Sigmoid colon (tissue), 6 donors: ENCODE measurements at regions not wholly inside any gene's neighbourhood (a gene's known extent, or its start where the extent isn't known, plus 50 kb on each side); places are given as distances from the start of the nearest gene placed in this dataset.

Experiments
- DNase-seq: peaks from one replicate; pipeline ENCODE4 v3.0.0-alpha.2; 2019
- H3K27ac ChIP-seq, 4 donors: fragments of 200-600 bp; sonication (generic); one replicate each; pipeline ENCODE4 v1.5.1; 2016 to 2019; ENCODE audit warnings: mild to moderate bottlenecking in 1 of 4
- H3K27me3 ChIP-seq, 3 donors: fragments of 200-600 bp; sonication (generic); one replicate each; pipeline ENCODE4 v1.5.1; 2019; ENCODE audit warnings: mild to moderate bottlenecking in 1 of 3
- H3K36me3 ChIP-seq, 4 donors: fragments of 200-600 bp; sonication (generic); one replicate each; pipeline ENCODE4 v1.5.1; 2016 to 2019
- H3K4me1 ChIP-seq, 4 donors: fragments of 200-600 bp; sonication (generic); one replicate each; pipeline ENCODE4 v1.5.1; 2017 to 2019
- H3K4me3 ChIP-seq, 4 donors: fragments of 200-600 bp; sonication (generic); one replicate each; pipeline ENCODE4 v1.5.1; 2017 to 2019; ENCODE audit warnings: mild to moderate bottlenecking in 2 of 4, moderate library complexity in 1 of 4
- H3K9me3 ChIP-seq, 4 donors: fragments of 200-600 bp in 3 of 4; sonication (generic) in 3 of 4; one replicate each; pipeline versions ENCODE4 v1.5.1 to v1.6.1; 2013 to 2019
- CTCF ChIP-seq, 4 experiments: fragments of 450-650 bp in 3 of 4; fragments of 200-600 bp in 1 of 4; IDR thresholded peaks; one replicate each; pipeline ENCODE4 v1.5.1; 2016 to 2019; ENCODE audit warnings: antibody characterized with exemption in 4 of 4, mild to moderate bottlenecking in 3 of 4, moderate library complexity in 2 of 4
- EP300 ChIP-seq, 4 donors: sonication (generic); formaldehyde crosslinking; IDR thresholded peaks; one replicate each; pipeline ENCODE4 v1.6.1; 2017; ENCODE audit warnings: antibody characterized with exemption in 4 of 4
- POLR2A ChIP-seq, 2 donors: fragments of 450-650 bp; IDR thresholded peaks; one replicate each; pipeline ENCODE4 v1.6.1; 2016; ENCODE audit warnings: antibody characterized with exemption in 2 of 2, mild to moderate bottlenecking in 2 of 2, moderate library complexity in 2 of 2
- POLR2AphosphoS5 ChIP-seq, 4 donors: sonication (generic); formaldehyde crosslinking; IDR thresholded peaks; one replicate each; pipeline ENCODE4 v1.6.1; 2017; ENCODE audit warnings: antibody characterized with exemption in 4 of 4
- WGBS, 2 donors: extraction: QIAGEN DNeasy Blood & Tissue Kit; methylation state at CpG; one replicate each; pipeline ENCODE4 v1.1.7; 2013; 5-methylcytosine and 5-hydroxymethylcytosine counted together
- intact Hi-C: fragments of 100-400 bp; cut with DNase I; formaldehyde crosslinking; loops from one replicate; pipeline ENCODE4 v1.15.1; 2023
- donor health status: healthy with polysubstance abuse.
- donor health status: healthy.

- TF ChIP-seq CTCF (IDR thresholded peaks at IDR 0.05) (no peak), POLR2A (IDR thresholded peaks at IDR 0.05) (no peak)
- no peak overlapping the region for H3K4me3 ChIP-seq
- no peaks in the 10 kb centered on the region for H3K36me3 ChIP-seq
- no peak for DNase-seq
- WGBS, 2 donors = 75 to 85% methylated on average over 2 of the region's 2 CpGs
- no peaks in the 10 kb centered on the region for H3K27me3 ChIP-seq
- H3K4me1 ChIP-seq = no peaks in the 10 kb centered on the region
- intact Hi-C loops = no loop called here
- H3K27ac ChIP-seq = no peak overlapping the region
- no peaks in the 10 kb centered on the region for H3K9me3 ChIP-seq
Observed at GRCh38 chr6:9178071-9178470, 742.7 kb upstream of the SLC35B3 start.

- TF ChIP-seq POLR2AphosphoS5 (IDR thresholded peaks at IDR 0.05) (no peak), EP300 (IDR thresholded peaks at IDR 0.05) (no peak), POLR2A (IDR thresholded peaks at IDR 0.05) (no peak), CTCF (IDR thresholded peaks at IDR 0.05) (no peak)
Observed at GRCh38 chr6:9173229-9173628, 737.9 kb upstream of the SLC35B3 start.

GRCh38 chr6:9172096-9172495, 736.8 kb upstream of the SLC35B3 start:
- H3K9me3 ChIP-seq = no peaks in the 10 kb centered on the region
- no peaks in the 10 kb centered on the region for H3K4me1 ChIP-seq
- H3K36me3 ChIP-seq = no peaks in the 10 kb centered on the region
- DNase-seq = no peak
- no peak overlapping the region for H3K27ac ChIP-seq
- WGBS, 2 donors = 74 to 84% methylated on average over 1 of the region's 1 CpG
- TF ChIP-seq EP300 (IDR thresholded peaks at IDR 0.05) (no peak), POLR2A (IDR thresholded peaks at IDR 0.05) (no peak), CTCF (IDR thresholded peaks at IDR 0.05) (no peak), POLR2AphosphoS5 (IDR thresholded peaks at IDR 0.05) (no peak)
- H3K4me3 ChIP-seq = no peak overlapping the region
- intact Hi-C loops = no loop called here
- H3K27me3 ChIP-seq = no peaks in the 10 kb centered on the region

More at GRCh38 chr6:9173229-9173628, 737.9 kb upstream of the SLC35B3 start:
- no peak for DNase-seq
- H3K4me3 ChIP-seq = no peak overlapping the region
- intact Hi-C loops = no loop called here
- no peak overlapping the region for H3K27ac ChIP-seq
- H3K36me3 ChIP-seq = no peaks in the 10 kb centered on the region
- 74 to 82% methylated on average over 7 of the region's 7 CpGs for WGBS, 2 donors
- no peaks in the 10 kb centered on the region for H3K27me3 ChIP-seq
- H3K9me3 ChIP-seq = no peaks in the 10 kb centered on the region
- no peaks in the 10 kb centered on the region for H3K4me1 ChIP-seq

GRCh38 chr6:9168669-9169068, 733.3 kb upstream of the SLC35B3 start:
- no peak for DNase-seq
- WGBS, 2 donors = 89% methylated on average over 1 of the region's 1 CpG
- H3K27ac ChIP-seq = no peak overlapping the region
- no peaks in the 10 kb centered on the region for H3K27me3 ChIP-seq
- TF ChIP-seq POLR2A (IDR thresholded peaks at IDR 0.05) (no peak), EP300 (IDR thresholded peaks at IDR 0.05) (no peak), POLR2AphosphoS5 (IDR thresholded peaks at IDR 0.05) (no peak), CTCF (IDR thresholded peaks at IDR 0.05) (no peak)
- H3K4me3 ChIP-seq = no peak overlapping the region
- H3K4me1 ChIP-seq = no peaks in the 10 kb centered on the region
- H3K36me3 ChIP-seq = no peaks in the 10 kb centered on the region
- no peaks in the 10 kb centered on the region for H3K9me3 ChIP-seq
- intact Hi-C loops = no loop called here

- H3K27me3 ChIP-seq = no peaks in the 10 kb centered on the region
- H3K36me3 ChIP-seq = no peaks in the 10 kb centered on the region
- H3K9me3 ChIP-seq = peaks cover 0 to 2% (median 0%) of the 10 kb centered on the region in 4 donors
- intact Hi-C loops = no loop called here
- H3K4me1 ChIP-seq = no peaks in the 10 kb centered on the region
- no peak overlapping the region for H3K4me3 ChIP-seq
- H3K27ac ChIP-seq = no peak overlapping the region
- TF ChIP-seq POLR2AphosphoS5 (IDR thresholded peaks at IDR 0.05) (no peak), EP300 (IDR thresholded peaks at IDR 0.05) (no peak), CTCF (IDR thresholded peaks at IDR 0.05) (no peak)
- DNase-seq = no peak
Observed at GRCh38 chr6:9161731-9162130, 726.4 kb upstream of the SLC35B3 start.
